Astrocyte (in vitro differentiated cells and primary cell): ENCODE measurements at regions not wholly inside any gene's neighbourhood (a gene's known extent, or its start where the extent isn't known, plus 50 kb on each side); places are given as distances from the start of the nearest gene placed in this dataset.

ENCODE experiments used
- EZH2 ChIP-seq: IDR thresholded peaks from 2 replicates; pipeline ENCODE4 v1.6.1; 2012; ENCODE audit warnings: mild to moderate bottlenecking, low read length, inconsistent platforms; ENCODE audit not compliant: insufficient read depth
- TF ChIP-seq, protein P1 (sequence below): IDR thresholded peaks from 2 replicates; pipeline ENCODE4 v1.5.1; 2011; ENCODE audit warnings: low read depth, mild to moderate bottlenecking, inconsistent platforms, low read length, moderate library complexity; ENCODE audit not compliant: insufficient read depth

DNA sequence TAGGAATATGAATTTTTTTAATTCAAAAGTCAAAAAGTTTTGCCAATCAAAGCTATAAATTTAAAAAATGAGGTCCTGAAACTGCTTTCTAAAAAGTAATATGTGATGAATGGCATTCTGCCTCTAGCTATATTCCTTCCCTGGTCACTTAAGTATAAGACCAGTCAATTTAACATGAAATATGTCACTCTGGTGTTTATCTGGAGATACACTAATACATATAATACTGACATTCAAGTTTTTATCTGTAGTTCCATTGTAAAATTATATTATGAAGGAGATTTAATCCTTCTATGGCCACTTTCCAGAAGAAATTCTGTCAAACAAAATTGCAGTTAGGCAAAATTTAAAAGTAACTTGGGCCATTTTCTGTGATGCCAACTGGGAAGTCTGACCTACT, 236.8 kb downstream of the CNTN3 start:
- TF ChIP-seq, protein P1, sequence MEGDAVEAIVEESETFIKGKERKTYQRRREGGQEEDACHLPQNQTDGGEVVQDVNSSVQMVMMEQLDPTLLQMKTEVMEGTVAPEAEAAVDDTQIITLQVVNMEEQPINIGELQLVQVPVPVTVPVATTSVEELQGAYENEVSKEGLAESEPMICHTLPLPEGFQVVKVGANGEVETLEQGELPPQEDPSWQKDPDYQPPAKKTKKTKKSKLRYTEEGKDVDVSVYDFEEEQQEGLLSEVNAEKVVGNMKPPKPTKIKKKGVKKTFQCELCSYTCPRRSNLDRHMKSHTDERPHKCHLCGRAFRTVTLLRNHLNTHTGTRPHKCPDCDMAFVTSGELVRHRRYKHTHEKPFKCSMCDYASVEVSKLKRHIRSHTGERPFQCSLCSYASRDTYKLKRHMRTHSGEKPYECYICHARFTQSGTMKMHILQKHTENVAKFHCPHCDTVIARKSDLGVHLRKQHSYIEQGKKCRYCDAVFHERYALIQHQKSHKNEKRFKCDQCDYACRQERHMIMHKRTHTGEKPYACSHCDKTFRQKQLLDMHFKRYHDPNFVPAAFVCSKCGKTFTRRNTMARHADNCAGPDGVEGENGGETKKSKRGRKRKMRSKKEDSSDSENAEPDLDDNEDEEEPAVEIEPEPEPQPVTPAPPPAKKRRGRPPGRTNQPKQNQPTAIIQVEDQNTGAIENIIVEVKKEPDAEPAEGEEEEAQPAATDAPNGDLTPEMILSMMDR, result no peak
- no peak for TF ChIP-seq EZH2
